OCI-LY3 (cell line): ENCODE measurements at regions not wholly inside any gene's neighbourhood (a gene's known extent, or its start where the extent isn't known, plus 50 kb on each side); places are given as distances from the start of the nearest gene placed in this dataset.

ENCODE experiments used
- H2AFZ ChIP-seq: fragments of 200-600, 300-600 bp; shearing (Covaris generic); 2 replicates; pipeline ENCODE4 v1.6.0; 2014; ENCODE audit warnings: antibody characterized with exemption, low read depth, low read length
- H3K27ac ChIP-seq: fragments of 200-600, 300-600 bp; sonication (generic); 2 replicates; pipeline ENCODE4 v1.5.1; 2014; ENCODE audit warnings: mild to moderate bottlenecking, low read length, moderate library complexity, mixed read lengths
- H3K27me3 ChIP-seq: fragments of 200-600, 300-600 bp; sonication (generic); 2 replicates; pipeline ENCODE4 v1.6.1; 2014; ENCODE audit warnings: low read depth, low read length, mixed read lengths
- H3K36me3 ChIP-seq: fragments of 200-600, 300-600 bp; sonication (generic); replicated peaks from 2 replicates; pipeline ENCODE3; 2014; ENCODE audit warnings: low read depth, low read length, mixed read lengths
- H3K4me1 ChIP-seq: fragments of 300-600, 200-600 bp; sonication (generic); 2 replicates; pipeline ENCODE4 v1.6.1; 2014; ENCODE audit warnings: low read length, mixed read lengths
- H3K4me2 ChIP-seq: fragments of 200-600, 300-600 bp; sonication (generic); 2 replicates; pipeline ENCODE4 v1.6.1; 2014; ENCODE audit warnings: low read length, mixed read lengths
- H3K4me3 ChIP-seq: fragments of 300-600, 200-600 bp; sonication (generic); 2 replicates; pipeline ENCODE4 v1.5.1; 2014; ENCODE audit warnings: antibody characterized with exemption, mild to moderate bottlenecking, low read length, moderate library complexity
- H3K79me2 ChIP-seq: fragments of 300-600, 200-600 bp; shearing (Covaris generic); 2 replicates; pipeline ENCODE4 v1.6.1; 2014; ENCODE audit warnings: mild to moderate bottlenecking, low read length, mixed read lengths
- H3K9ac ChIP-seq: fragments of 300-600, 200-600 bp; shearing (Covaris generic); 2 replicates; pipeline ENCODE4 v1.6.0; 2014; ENCODE audit warnings: mild to moderate bottlenecking, low read length, moderate library complexity
- H3K9me3 ChIP-seq: fragments of 200-600, 300-600 bp; shearing (Covaris generic); 2 replicates; pipeline ENCODE4 v1.6.1; 2014; ENCODE audit warnings: low read length, mixed read lengths; ENCODE audit not compliant: insufficient read depth
- H4K20me1 ChIP-seq: fragments of 200-600, 300-600 bp; sonication (generic); 2 replicates; pipeline ENCODE4 v1.6.1; 2016; ENCODE audit warnings: low read length, mixed read lengths; ENCODE audit not compliant: insufficient read depth
- CTCF ChIP-seq: fragments of 200-600, 300-600 bp; sonication (generic); IDR thresholded peaks from 2 replicates; pipeline ENCODE4 v1.5.1; 2014; ENCODE audit warnings: antibody characterized with exemption, low read length, low read depth
- EZH2phosphoT487 ChIP-seq: fragments of 200-600 bp; shearing (Covaris generic); IDR thresholded peaks from 2 replicates; pipeline ENCODE4 v1.6.1; 2018; ENCODE audit warnings: antibody characterized with exemption, mixed run types, low read depth

GRCh38 chr11:11070976-11071375 lies 213.1 kb upstream of the ZBED5 start:
- Histone ChIP-seq H3K27ac (no peak overlapping the region), H3K27me3 (peaks cover 9% of the 10 kb centered on the region; the same call in 1 of the 2 replicates), H3K9me3 (no peaks in the 10 kb centered on the region)

GRCh38 chr11:11069841-11070835 lies 212.3 kb upstream of the ZBED5 start:
- H3K36me3 ChIP-seq: no peaks in the 10 kb centered on the region
- TF ChIP-seq CTCF: no peak
- TF ChIP-seq EZH2phosphoT487: no peak
- H3K4me1 ChIP-seq: no peaks in the 10 kb centered on the region
- no peaks in the 10 kb centered on the region for H4K20me1 ChIP-seq
- H3K27me3 ChIP-seq: 0 out of 2 replicates have a peak, but pooled peaks cover 3% of the 10 kb centered on the region
- H3K4me2 ChIP-seq: no peak overlapping the region
- no peak overlapping the region for H2AFZ ChIP-seq
- H3K9me3 ChIP-seq: no peaks in the 10 kb centered on the region
- no peak overlapping the region for H3K9ac ChIP-seq
- H3K4me3 ChIP-seq: no peak overlapping the region
- no peak overlapping the region for H3K27ac ChIP-seq
- H3K79me2 ChIP-seq: no peaks in the 10 kb centered on the region

More at GRCh38 chr11:11070976-11071375, 213.1 kb upstream of the ZBED5 start:
- H3K4me2 ChIP-seq: no peak overlapping the region
- no peaks in the 10 kb centered on the region for H4K20me1 ChIP-seq
- H3K36me3 ChIP-seq: no peaks in the 10 kb centered on the region
- H2AFZ ChIP-seq: no peak overlapping the region
- H3K79me2 ChIP-seq: no peaks in the 10 kb centered on the region
- no peak overlapping the region for H3K4me3 ChIP-seq
- no peak for TF ChIP-seq CTCF
- TF ChIP-seq EZH2phosphoT487: no peak
- no peak overlapping the region for H3K9ac ChIP-seq
- no peaks in the 10 kb centered on the region for H3K4me1 ChIP-seq

- no peak overlapping the region for H2AFZ ChIP-seq
- no peak overlapping the region for H3K4me2 ChIP-seq
- H3K4me1 ChIP-seq: no peaks in the 10 kb centered on the region
- H3K36me3 ChIP-seq: no peaks in the 10 kb centered on the region
- H3K79me2 ChIP-seq: no peaks in the 10 kb centered on the region
- H3K9me3 ChIP-seq: no peaks in the 10 kb centered on the region
- no peak overlapping the region for H3K9ac ChIP-seq
- 0 out of 2 replicates have a peak, but pooled peaks cover 3% of the 10 kb centered on the region for H3K27me3 ChIP-seq
- H4K20me1 ChIP-seq: no peaks in the 10 kb centered on the region
- no peak overlapping the region for H3K27ac ChIP-seq
- no peak for TF ChIP-seq EZH2phosphoT487
- TF ChIP-seq CTCF: no peak
- H3K4me3 ChIP-seq: no peak overlapping the region
Observed at GRCh38 chr11:11068113-11068512, 210.3 kb upstream of the ZBED5 start.

GRCh38 chr11:11065396-11065795 lies 207.5 kb upstream of the ZBED5 start:
- 0 out of 2 replicates have a peak, but pooled peaks cover 3% of the 10 kb centered on the region for H3K27me3 ChIP-seq
- no peaks in the 10 kb centered on the region for H4K20me1 ChIP-seq
- H3K9me3 ChIP-seq: no peaks in the 10 kb centered on the region
- H3K79me2 ChIP-seq: no peaks in the 10 kb centered on the region
- H3K36me3 ChIP-seq: no peaks in the 10 kb centered on the region
- no peak overlapping the region for H3K4me3 ChIP-seq
- no peak overlapping the region for H3K4me2 ChIP-seq
- no peak overlapping the region for H3K27ac ChIP-seq
- H3K9ac ChIP-seq: no peak overlapping the region
- no peak for TF ChIP-seq EZH2phosphoT487
- no peak for TF ChIP-seq CTCF
- H3K4me1 ChIP-seq: no peaks in the 10 kb centered on the region
- no peak overlapping the region for H2AFZ ChIP-seq
